ENCODE measurements at regions not wholly inside any gene's neighbourhood (a gene's known extent, or its start where the extent isn't known, plus 50 kb on each side); places are given as distances from the start of the nearest gene placed in this dataset.

- H3K27ac Mint-ChIP-seq = no peak overlapping the region
- no peaks in the 10 kb centered on the region for H3K27me3 Mint-ChIP-seq
- no peak overlapping the region for H3K4me3 Mint-ChIP-seq
- ATAC-seq = no peak
- no peaks in the 10 kb centered on the region for H3K4me1 Mint-ChIP-seq
- DNase-seq = no peak
- H3K9me3 Mint-ChIP-seq = no peaks in the 10 kb centered on the region
These were observed 346.0 kb downstream of the PHF14 start for GRCh38 chr7:11319491-11320274.

Measured in stimulated activated naive CD8-positive, alpha-beta T cell treated with anti-CD3 and anti-CD28 coated beads, Interleukin-15, amount 100 ng/mL, for 72 hours (primary cell).